Hepatic stellate cell (primary cell): ENCODE measurements at regions not wholly inside any gene's neighbourhood (a gene's known extent, or its start where the extent isn't known, plus 50 kb on each side); places are given as distances from the start of the nearest gene placed in this dataset.

Source experiments
- DNase-seq: peaks from one replicate; pipeline ENCODE4 v3.0.0; 2011; ENCODE audit warnings: low spot score

GRCh38 chr18:70666936-70667335 lies 378.1 kb downstream of the SOCS6 start:
- no peak for DNase-seq

DNA sequence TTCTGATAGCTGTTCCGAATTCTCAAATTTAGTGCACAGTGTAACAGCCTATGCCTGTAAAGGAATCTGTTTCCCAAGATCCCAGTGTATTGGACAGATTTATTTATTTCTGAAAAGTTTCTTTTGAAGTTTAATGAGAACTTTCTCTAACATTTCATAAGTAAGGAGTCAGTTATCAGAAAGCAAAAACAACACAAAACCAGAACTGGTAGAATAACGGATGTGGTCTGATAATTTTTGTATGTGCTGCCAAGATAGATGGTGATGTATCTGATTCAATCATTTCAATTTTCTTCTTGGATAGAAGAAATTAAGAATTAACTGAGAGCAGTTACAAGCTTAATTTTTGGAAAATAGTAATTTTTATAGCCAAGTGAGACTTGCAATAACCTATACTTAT lies 374.3 kb downstream of the SOCS6 start:
- no peak for DNase-seq

DNA sequence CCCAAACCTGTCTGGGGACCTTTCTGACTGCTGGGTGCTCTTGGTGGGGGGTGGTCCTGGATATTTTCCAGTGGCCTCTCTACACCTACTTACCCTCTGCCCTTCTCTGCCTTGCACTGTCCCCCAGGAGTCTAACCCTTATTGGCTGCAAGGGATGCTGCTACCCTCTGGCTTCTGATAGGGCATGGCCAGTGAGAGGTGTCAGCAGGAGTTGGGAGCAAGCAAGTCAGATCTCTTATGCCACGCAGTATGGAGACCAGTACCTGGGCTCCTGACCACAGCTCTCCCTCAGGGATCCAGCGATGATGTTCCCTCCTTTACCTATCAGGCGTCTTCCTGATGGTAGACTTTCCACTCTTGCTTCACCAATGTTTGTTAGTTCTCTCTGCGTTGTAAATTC lies 373.7 kb downstream of the SOCS6 start:
- no peak for DNase-seq

DNA sequence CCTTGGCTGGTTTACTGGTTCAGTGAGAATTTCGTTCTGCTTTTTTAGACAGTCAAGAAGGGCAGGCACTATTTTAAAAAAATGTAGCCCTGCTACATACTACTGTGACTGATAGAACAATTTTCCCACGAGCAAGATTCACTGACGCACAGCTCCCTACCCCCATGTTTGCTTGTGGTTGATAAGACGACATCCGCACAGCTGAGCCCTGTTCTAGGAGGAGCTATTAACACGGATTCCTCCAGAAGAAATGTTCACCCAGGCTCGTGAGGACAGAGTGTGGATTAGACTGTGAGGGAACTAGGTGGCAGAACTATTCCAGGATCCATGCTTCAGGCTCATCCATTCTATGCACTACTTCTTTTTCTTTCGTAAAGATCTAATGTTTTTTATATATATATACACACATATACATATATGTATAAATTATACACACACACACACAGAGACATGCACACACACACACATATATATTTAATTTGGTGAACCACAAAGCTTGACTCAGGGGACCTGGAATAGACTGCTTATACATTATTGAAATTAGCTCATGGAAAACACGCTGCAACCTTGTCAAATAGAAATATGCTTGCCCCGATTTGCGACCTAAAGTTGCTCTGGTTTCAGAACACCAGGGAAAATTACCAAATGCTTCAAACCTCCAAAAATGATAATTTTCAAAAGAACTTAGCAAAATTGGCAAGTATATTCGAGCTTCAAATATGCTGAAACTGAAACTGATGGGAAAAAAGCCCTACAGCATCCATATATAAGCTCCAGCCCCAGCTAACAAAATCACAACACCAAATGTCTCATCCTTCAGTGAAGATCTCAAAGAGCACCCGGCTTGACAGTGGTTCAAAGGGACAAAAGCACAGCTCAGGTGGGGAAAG lies 370.4 kb downstream of the SOCS6 start:
- no peak for DNase-seq

DNA sequence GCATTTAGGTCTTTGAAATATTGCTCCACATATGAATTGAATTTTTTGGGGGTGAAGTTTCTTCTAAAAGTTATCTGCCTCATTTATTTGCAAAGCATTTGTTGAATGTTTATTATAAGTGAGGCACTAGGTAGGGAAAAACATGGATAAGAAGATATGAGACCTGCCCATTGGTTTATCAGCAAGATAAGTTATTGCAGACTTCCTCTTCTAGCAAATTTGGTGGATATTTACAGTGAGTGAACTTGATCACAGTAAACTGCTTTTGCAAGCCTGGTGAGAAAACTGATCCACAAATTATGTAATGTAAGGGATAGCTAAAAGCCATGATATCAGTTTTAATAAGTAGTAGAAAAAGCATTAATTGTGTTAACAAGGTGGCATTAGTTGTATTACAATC lies 364.8 kb downstream of the SOCS6 start:
- no peak for DNase-seq

DNA sequence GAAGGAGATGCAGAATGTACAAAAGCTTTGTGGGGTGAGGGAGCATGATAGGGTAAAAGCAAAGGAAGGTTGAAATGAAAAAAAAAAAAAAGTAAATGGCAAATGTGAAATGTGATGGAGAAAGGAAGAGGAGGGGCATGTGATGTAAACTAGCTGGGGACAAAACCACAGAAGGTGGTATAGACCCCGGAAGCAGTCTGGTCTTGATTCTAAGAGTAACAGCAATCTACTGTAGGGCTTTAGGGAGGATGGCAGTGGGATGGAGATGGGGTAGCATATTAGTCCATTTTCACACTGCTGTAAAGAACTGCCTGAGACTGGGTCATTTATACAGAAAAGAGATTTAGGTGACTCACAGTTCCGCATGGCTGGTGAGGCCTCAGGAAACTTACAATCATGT lies 362.0 kb downstream of the SOCS6 start:
- DNase-seq = no peak

DNA sequence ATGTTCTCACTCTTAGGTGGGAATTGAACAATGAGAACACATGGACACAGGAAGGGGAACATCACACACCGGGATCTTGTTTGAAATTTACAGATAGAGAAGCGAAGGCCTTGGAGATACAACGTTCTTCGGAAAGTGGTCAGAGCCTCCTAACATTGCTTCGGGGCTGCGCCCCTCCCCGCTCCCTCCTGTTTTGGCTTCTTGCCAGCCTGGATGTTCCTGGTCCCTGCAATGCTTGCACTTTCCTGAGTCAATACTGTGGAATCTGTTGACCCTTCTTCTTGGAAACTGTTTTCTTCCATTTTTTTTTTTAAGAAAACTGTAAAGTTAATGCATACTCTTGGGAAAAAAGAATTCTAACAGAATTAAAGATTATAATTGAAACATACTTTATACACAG lies 360.8 kb downstream of the SOCS6 start:
- DNase-seq = no peak

DNA sequence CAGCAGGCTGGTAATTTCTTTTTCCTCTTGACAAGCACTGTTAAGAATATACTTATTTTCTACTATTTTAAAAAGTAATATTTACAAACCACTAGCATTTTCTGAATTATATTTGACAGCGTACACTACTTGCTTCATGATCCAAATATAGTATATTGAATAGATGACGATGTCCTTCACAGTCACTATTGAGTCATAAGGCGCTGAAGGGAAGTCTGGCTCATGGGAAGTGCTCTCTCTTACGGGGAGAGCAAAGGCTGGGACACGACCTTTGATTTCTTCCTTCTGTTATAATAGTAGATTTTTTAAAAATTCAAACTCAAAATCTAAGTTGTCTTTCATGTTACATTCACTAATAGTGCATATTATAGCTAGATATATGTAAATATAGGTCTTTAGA lies 357.1 kb downstream of the SOCS6 start:
- no peak for DNase-seq

- no peak for DNase-seq
Observed at GRCh38 chr18:70643812-70644211, 355.0 kb downstream of the SOCS6 start.

DNA sequence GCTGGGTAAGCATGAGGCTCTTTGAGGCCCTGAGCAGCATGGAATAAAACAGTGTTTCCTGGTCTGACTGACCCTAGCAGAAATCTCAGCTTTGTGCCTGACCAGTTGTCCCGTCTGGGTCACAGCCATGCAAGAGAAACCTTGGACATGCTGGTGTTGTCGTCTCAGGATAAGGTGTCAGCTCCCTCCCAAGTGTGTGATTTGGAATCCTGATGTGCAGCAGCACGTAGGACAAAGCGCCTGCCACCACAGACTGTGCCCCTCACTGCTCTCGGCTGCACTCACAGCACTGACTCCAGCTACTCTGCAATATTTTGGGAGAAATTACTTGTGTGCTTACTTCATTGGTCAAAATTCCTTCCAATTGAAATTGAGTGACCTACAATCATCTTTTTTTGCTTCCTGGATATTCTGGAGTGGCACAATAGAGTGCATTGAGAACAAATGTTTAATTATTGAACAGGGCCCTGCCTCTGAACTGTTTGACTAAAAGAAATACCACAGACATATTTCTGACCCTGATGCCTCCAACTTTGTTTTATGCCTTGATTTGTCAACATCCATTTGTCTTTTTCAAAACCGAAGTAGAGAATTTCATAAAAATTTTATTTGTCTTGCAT lies 352.4 kb downstream of the SOCS6 start:
- no peak for DNase-seq

DNA sequence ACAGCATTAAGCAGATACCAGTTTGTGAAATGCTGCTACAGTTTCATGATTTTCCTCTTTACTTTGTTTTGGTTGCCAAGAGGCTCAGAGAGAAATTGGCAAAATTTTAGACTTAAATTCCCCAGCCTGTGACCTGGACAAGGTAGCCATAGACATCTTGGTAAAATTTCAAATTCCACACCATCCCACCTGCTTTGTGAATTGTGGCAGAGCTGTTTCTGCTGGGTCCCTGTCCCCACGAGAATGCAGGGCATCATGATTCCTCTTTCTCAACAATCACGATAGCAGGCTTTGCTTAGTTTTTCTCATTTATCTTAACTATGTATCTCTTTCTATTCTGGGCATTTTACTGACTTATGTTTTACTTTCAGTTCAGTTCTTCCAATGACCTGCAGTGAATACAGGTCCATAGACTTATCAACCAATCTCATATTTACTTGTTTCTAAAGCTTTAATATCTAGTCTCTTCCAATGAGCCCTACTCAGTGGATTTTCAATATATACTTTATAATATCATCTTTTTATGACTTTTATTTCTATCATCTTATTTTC lies 351.6 kb downstream of the SOCS6 start:
- no peak for DNase-seq

DNA sequence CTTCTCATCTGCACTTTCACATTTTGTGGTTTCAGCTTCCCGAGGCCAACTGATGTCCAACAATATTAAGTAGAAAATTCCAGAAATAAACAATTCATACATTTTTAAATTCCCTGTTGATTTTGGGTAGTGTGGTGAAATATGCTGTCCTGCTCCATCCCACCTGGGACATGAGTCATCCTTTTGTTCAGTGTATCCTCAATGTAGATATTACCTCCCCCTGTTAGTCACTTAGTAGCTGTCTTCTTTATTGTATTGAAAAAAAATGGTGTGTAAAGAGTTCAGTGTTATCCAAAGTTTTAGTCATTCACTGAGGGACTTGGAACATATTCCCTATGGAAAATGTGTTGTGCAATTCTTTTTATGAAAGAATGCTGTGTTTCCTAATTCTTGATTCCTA lies 348.1 kb downstream of the SOCS6 start:
- no peak for DNase-seq

DNA sequence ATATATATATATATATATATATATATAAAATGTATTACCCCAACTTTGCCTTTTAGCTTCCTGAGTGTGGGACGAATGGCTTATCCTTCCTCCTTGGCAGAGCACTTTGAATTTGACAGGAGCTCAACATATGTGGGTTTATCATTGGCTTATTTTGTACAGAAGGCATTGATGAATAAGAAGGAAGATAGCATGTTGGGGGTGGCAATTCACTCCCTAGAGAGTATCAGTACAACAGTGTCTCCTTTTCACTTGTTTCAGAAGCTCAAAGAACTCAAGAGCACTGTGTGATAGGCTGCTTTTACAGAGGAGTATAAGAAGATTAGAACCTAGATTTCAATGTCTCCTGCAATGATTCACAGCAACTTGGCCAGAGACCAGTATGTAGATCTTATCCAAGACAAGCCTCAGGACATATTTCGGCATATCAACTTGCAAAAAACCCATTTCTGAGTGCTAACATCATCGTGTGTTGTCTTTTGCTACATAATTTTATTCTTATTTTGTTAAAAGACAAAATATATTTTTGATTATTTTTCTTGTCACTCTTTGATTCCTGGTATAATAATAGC lies 345.8 kb downstream of the SOCS6 start:
- DNase-seq = no peak

- no peak for DNase-seq
Observed at GRCh38 chr18:70627182-70627802, 338.4 kb downstream of the SOCS6 start.

- no peak for DNase-seq
Observed at GRCh38 chr18:70622622-70623419, 334.0 kb downstream of the SOCS6 start.

DNA sequence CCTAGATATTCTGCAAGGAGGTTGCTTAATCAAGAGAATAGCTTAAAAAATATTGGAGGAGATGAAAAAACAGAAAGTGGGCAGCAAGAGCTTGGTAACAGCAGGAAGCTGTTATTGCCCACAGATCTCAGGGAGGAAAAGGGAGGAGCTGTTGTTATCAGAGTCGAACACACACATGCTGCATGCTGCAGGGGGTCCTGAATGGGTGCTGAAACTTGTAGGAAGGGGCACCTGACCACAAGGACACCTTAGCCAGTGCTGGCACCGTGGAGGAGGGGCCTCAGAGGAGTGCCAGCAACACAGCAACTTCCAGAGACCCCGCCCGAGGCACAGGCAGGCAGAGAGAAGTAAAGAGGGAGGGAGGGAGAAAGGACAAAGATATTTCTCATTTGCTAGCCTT lies 332.9 kb downstream of the SOCS6 start:
- no peak for DNase-seq

DNA sequence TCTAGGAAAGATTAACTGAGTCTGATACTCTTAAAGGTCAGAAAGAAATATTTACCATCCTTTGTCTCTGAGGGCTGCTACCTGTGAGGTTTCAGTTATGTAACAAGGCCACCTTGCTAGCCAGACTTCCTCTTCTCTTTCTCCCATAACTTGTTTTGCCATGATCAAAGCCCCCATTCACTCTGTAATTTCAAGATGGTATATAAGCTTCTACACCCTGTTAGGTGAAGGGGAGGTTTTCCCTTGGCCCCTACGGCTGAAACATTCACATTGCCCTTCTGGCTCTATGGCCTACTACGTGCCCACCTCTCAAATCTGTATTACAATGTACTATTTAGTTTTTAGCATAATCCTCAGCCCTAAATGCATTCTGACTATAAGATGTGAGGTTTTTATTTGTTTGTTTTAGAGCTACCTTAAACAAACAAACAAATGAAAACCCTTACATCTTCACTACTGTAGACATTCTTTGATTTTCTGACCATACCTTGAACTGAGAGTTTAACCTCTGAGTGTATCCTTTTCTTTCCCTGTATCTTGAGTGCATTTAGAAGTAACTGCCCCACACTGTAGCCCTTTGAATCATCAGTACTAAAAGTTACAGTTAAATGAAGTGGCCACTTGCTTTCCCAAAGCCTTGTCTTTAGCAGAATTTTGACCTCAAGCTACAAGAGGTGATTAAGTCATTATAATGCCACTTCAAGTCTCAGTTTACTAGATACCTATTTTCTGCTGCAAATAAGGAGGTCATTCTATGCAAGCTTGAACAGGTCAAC lies 332.2 kb downstream of the SOCS6 start:
- no peak for DNase-seq

GRCh38 chr18:70617020-70617763 lies 328.3 kb downstream of the SOCS6 start:
- no peak for DNase-seq

- no peak for DNase-seq
Observed at GRCh38 chr18:70600225-70600925, 311.5 kb downstream of the SOCS6 start.

DNA sequence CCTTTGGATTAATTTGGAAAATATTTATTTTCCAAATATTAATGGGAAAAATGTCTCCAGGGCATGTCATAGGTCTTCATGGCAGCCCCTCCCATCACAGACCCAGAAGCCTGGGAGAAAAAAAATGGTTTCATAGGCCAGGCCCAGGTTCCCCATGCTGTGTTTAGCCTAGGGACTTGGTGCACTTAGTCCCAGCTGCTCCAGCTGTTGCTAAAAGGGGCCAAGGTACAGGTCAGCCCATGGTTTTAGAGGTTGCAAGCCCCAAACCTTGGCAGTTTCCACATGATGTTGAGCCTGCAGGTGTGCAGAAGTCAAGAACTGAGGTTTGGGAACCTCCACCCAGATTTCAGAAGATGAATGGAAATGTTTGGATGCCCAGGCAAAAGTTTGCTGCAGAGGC lies 309.6 kb downstream of the SOCS6 start:
- no peak for DNase-seq
